Fibroblast of lung (primary cell): ENCODE measurements at regions not wholly inside any gene's neighbourhood (a gene's known extent, or its start where the extent isn't known, plus 50 kb on each side); places are given as distances from the start of the nearest gene placed in this dataset.

Experiments
- DNase-seq, 2 donors: peaks; one replicate each; pipeline versions ENCODE4 v3.0.0 to v3.0.0-alpha.2; 2010; ENCODE audit warnings: low read depth in 2 of 2
- H2AFZ ChIP-seq: 2 replicates; pipeline ENCODE4 v1.5.1; 2012; ENCODE audit warnings: low read length, control low read depth, inconsistent platforms
- H3K27ac ChIP-seq: 2 replicates; pipeline ENCODE4 v1.5.1; 2011; ENCODE audit warnings: low read length, control low read depth; ENCODE audit not compliant: insufficient read depth
- H3K27me3 ChIP-seq: 2 replicates; pipeline ENCODE4 v1.5.1; 2011; ENCODE audit warnings: mild to moderate bottlenecking, low read length; ENCODE audit not compliant: control insufficient read depth, insufficient read depth
- H3K36me3 ChIP-seq: 2 replicates; pipeline ENCODE4 v1.5.1; 2011; ENCODE audit warnings: low read length; ENCODE audit not compliant: control insufficient read depth, insufficient read depth
- H3K4me1 ChIP-seq: 2 replicates; pipeline ENCODE4 v1.5.1; 2011; ENCODE audit warnings: low read length; ENCODE audit not compliant: control insufficient read depth, insufficient read depth; ENCODE audit errors: extremely low read depth
- H3K4me2 ChIP-seq: 2 replicates; pipeline ENCODE4 v1.5.1; 2011; ENCODE audit warnings: low read length, control low read depth; ENCODE audit not compliant: insufficient read depth; ENCODE audit errors: extremely low read depth
- H3K4me3 ChIP-seq, 4 experiments: fragments of 200-600 bp in 1 of 4; sonication (generic) in 1 of 4; replicated peaks in 1 of 4; 2 replicates each; pipeline ENCODE4 v1.5.1; 2011 to 2016; ENCODE audit warnings: low read length in 4 of 4, low read depth in 3 of 4, mild to moderate bottlenecking in 3 of 4, control low read depth in 2 of 4, inconsistent platforms in 1 of 4, mixed read lengths in 1 of 4; ENCODE audit not compliant: insufficient read depth in 1 of 4; ENCODE audit errors: control extremely low read depth in 1 of 4
- H3K79me2 ChIP-seq: 2 replicates; pipeline ENCODE4 v1.5.1; 2012; ENCODE audit warnings: mild to moderate bottlenecking, low read length, inconsistent platforms; ENCODE audit not compliant: control insufficient read depth, insufficient read depth
- H3K9ac ChIP-seq: 2 replicates; pipeline ENCODE4 v1.5.1; 2011; ENCODE audit warnings: mild to moderate bottlenecking, low read length, control low read depth; ENCODE audit not compliant: insufficient read depth
- H3K9me3 ChIP-seq: 2 replicates; pipeline ENCODE4 v1.5.1; 2012; ENCODE audit warnings: low read depth, low read length; ENCODE audit not compliant: control insufficient read depth, insufficient read depth
- H4K20me1 ChIP-seq: 2 replicates; pipeline ENCODE4 v1.5.1; 2011; ENCODE audit warnings: low read length; ENCODE audit not compliant: control insufficient read depth, insufficient read depth; ENCODE audit errors: extremely low read depth
- CTCF ChIP-seq, 2 donors: IDR thresholded peaks in 1 of 2; conservative IDR thresholded peaks in 1 of 2; 1 replicate in 1 of 2; 2 replicates in 1 of 2; pipeline ENCODE4 v1.5.1; 2011 to 2012; ENCODE audit warnings: low read length in 2 of 2, control low read depth in 1 of 2, inconsistent platforms in 1 of 2, low read depth in 1 of 2, mild to moderate bottlenecking in 1 of 2
- EZH2 ChIP-seq: IDR thresholded peaks from 2 replicates; pipeline ENCODE4 v1.5.1; 2012; ENCODE audit warnings: low read length, control low read depth, mild to moderate bottlenecking; ENCODE audit errors: missing control alignments

DNA sequence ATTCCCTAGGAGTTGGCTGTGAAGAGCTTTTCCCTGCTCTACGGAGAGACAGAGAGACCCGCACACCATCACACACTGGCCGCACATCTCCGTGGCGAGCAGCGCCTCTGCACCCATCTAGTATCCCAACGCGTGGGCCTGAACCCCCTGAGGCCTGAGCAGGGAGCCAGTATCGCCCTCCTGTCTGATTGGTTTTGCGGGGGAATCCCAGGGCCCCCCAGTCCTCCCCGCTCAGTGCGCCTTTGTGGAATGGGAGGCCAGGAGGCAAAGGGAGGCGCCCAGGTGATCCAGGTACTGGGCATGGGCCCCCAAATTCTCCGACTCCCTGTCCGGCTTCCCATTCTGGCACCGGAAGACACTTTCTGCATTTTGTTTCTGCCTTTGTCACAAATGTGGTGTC lies 344.3 kb downstream of the GLRX3 start:
- Histone ChIP-seq H3K9me3 (no peaks in the 10 kb centered on the region), H3K4me3 (no peak overlapping the region)
- TF ChIP-seq CTCF (conservative IDR thresholded peaks at IDR 0.05 in 1 of 2, IDR thresholded peaks at IDR 0.05 in 1 of 2; ENCODE audit: low read depth in 1 of 2, low read length in 2 of 2) (no peak), EZH2 (no peak)

GRCh38 chr10:130481076-130481930 lies 345.1 kb downstream of the GLRX3 start:
- H4K20me1 ChIP-seq, result no peaks in the 10 kb centered on the region
- H3K79me2 ChIP-seq, result no peaks in the 10 kb centered on the region
- H3K27ac ChIP-seq, result no peak overlapping the region
- H2AFZ ChIP-seq, result no peak overlapping the region
- H3K4me3 ChIP-seq, result no peak overlapping the region
- no peak overlapping the region for H3K9ac ChIP-seq
- TF ChIP-seq EZH2 (no peak), CTCF (conservative IDR thresholded peaks at IDR 0.05 in 1 of 2, IDR thresholded peaks at IDR 0.05 in 1 of 2; ENCODE audit: low read depth in 1 of 2, low read length in 2 of 2) (no peak)
- no peaks in the 10 kb centered on the region for H3K9me3 ChIP-seq
- no peaks in the 10 kb centered on the region for H3K27me3 ChIP-seq
- no peak for DNase-seq
- no peaks in the 10 kb centered on the region for H3K4me1 ChIP-seq
- H3K4me2 ChIP-seq, result no peak overlapping the region
- H3K36me3 ChIP-seq, result no peaks in the 10 kb centered on the region

More for the DNA sequence above, 344.3 kb downstream of the GLRX3 start:
- DNase-seq, result no peak
- no peaks in the 10 kb centered on the region for H4K20me1 ChIP-seq
- H2AFZ ChIP-seq, result no peak overlapping the region
- H3K79me2 ChIP-seq, result no peaks in the 10 kb centered on the region
- no peak overlapping the region for H3K9ac ChIP-seq
- no peaks in the 10 kb centered on the region for H3K4me1 ChIP-seq
- H3K4me2 ChIP-seq, result no peak overlapping the region
- no peak overlapping the region for H3K27ac ChIP-seq
- H3K27me3 ChIP-seq, result no peaks in the 10 kb centered on the region
- no peaks in the 10 kb centered on the region for H3K36me3 ChIP-seq

GRCh38 chr10:130481936-130482335 lies 345.7 kb downstream of the GLRX3 start:
- Histone ChIP-seq H3K27ac (no peak overlapping the region), H3K36me3 (no peaks in the 10 kb centered on the region), H3K4me1 (no peaks in the 10 kb centered on the region), H3K9ac (no peak overlapping the region), H3K79me2 (no peaks in the 10 kb centered on the region), H3K4me2 (no peak overlapping the region), H3K9me3 (no peaks in the 10 kb centered on the region), H3K27me3 (no peaks in the 10 kb centered on the region), H2AFZ (no peak overlapping the region), H4K20me1 (no peaks in the 10 kb centered on the region), H3K4me3 (no peak overlapping the region)
- TF ChIP-seq EZH2 (no peak), CTCF (conservative IDR thresholded peaks at IDR 0.05 in 1 of 2, IDR thresholded peaks at IDR 0.05 in 1 of 2; ENCODE audit: low read depth in 1 of 2, low read length in 2 of 2) (no peak)
- DNase-seq, result no peak
